CD14-positive monocyte (primary cell): ENCODE measurements at regions not wholly inside any gene's neighbourhood (a gene's known extent, or its start where the extent isn't known, plus 50 kb on each side); places are given as distances from the start of the nearest gene placed in this dataset.

Source experiments
- DNase-seq, 3 donors: peaks; one replicate each; pipeline ENCODE4 v3.0.0-alpha.2; 2011 to 2022
- H2AFZ ChIP-seq: 2 replicates; pipeline ENCODE4 v1.6.0; 2012; ENCODE audit warnings: mild to moderate bottlenecking, low read depth, low read length, inconsistent platforms; ENCODE audit not compliant: insufficient read depth, poor library complexity, severe bottlenecking
- H3K27ac ChIP-seq, 2 donors: 1 replicate in 1 of 2; 2 replicates in 1 of 2; pipeline ENCODE4 v1.5.1; 2012 to 2013; ENCODE audit warnings: low read length in 2 of 2, control low read depth in 1 of 2, inconsistent platforms in 1 of 2, low read depth in 1 of 2, mild to moderate bottlenecking in 1 of 2
- H3K27me3 ChIP-seq, 2 donors: one replicate each; pipeline versions ENCODE4 v1.6.0 to v1.6.1; 2011 to 2013; ENCODE audit warnings: low read length in 2 of 2; ENCODE audit not compliant: control insufficient read depth in 2 of 2, insufficient read depth in 2 of 2
- H3K36me3 ChIP-seq, 2 donors: replicated peaks in 1 of 2; 1 replicate in 1 of 2; 2 replicates in 1 of 2; pipeline versions ENCODE4 v1.5.1 to v1.6.1; 2012 to 2013; ENCODE audit warnings: low read length in 2 of 2, control low read depth in 1 of 2, inconsistent platforms in 1 of 2, mild to moderate bottlenecking in 1 of 2; ENCODE audit not compliant: insufficient read depth in 2 of 2, control insufficient read depth in 1 of 2
- H3K4me1 ChIP-seq, 2 donors: 1 replicate in 1 of 2; 2 replicates in 1 of 2; pipeline versions ENCODE4 v1.5.1 to v1.6.1; 2012 to 2013; ENCODE audit warnings: low read length in 2 of 2, control low read depth in 1 of 2, inconsistent platforms in 1 of 2, mild to moderate bottlenecking in 1 of 2, moderate library complexity in 1 of 2; ENCODE audit not compliant: insufficient read depth in 2 of 2, control insufficient read depth in 1 of 2
- H3K4me2 ChIP-seq: replicated peaks from 2 replicates; pipeline ENCODE3; 2012; ENCODE audit warnings: low read length, moderate library complexity, mild to moderate bottlenecking; ENCODE audit not compliant: poor library complexity, severe bottlenecking; ENCODE audit errors: extremely low read depth
- H3K4me3 ChIP-seq, 3 experiments: fragments of 200-600 bp in 1 of 3; sonication (generic) in 1 of 3; replicated peaks in 1 of 3; 1 replicate in 2 of 3; 2 replicates in 1 of 3; pipeline ENCODE4 v1.5.1; 2011 to 2013; ENCODE audit warnings: low read length in 3 of 3, mild to moderate bottlenecking in 3 of 3, control low read depth in 2 of 3, low read depth in 2 of 3, inconsistent platforms in 1 of 3, moderate library complexity in 1 of 3
- H3K79me2 ChIP-seq: 2 replicates; pipeline ENCODE4 v1.6.0; 2012; ENCODE audit warnings: mild to moderate bottlenecking, control low read depth, inconsistent platforms, low read length, moderate library complexity; ENCODE audit not compliant: insufficient read depth
- H3K9ac ChIP-seq: 2 replicates; pipeline ENCODE4 v1.6.0; 2017; ENCODE audit warnings: low read length, mild to moderate bottlenecking; ENCODE audit not compliant: insufficient read depth, poor library complexity, severe bottlenecking
- H3K9me3 ChIP-seq, 2 donors: replicated peaks in 1 of 2; 1 replicate in 1 of 2; 2 replicates in 1 of 2; pipeline versions ENCODE4 v1.5.1 to v1.6.1; 2012 to 2013; ENCODE audit warnings: low read length in 2 of 2, control low read depth in 1 of 2; ENCODE audit not compliant: control insufficient read depth in 1 of 2, insufficient read depth in 1 of 2
- H4K20me1 ChIP-seq: 2 replicates; pipeline ENCODE4 v1.6.0; 2012; ENCODE audit warnings: mild to moderate bottlenecking, low read length, control low read depth, moderate library complexity; ENCODE audit not compliant: insufficient read depth
- H3K27ac Mint-ChIP-seq, 7 donors: one replicate each; pipeline ENCODE4 v1.8.0; 2020; ENCODE audit warnings: mild to moderate bottlenecking in 7 of 7, mixed read lengths in 7 of 7, moderate library complexity in 6 of 7, inconsistent platforms in 2 of 7
- H3K27me3 Mint-ChIP-seq, 3 donors: one replicate each; pipeline ENCODE4 v1.8.0; 2021 to 2022; ENCODE audit warnings: low read depth in 3 of 3, mild to moderate bottlenecking in 3 of 3, mixed read lengths in 3 of 3, moderate library complexity in 3 of 3, inconsistent platforms in 1 of 3
- H3K36me3 Mint-ChIP-seq, 2 donors: one replicate each; pipeline ENCODE4 v1.8.0; 2020; ENCODE audit warnings: mixed read lengths in 2 of 2, inconsistent platforms in 1 of 2, mild to moderate bottlenecking in 1 of 2
- H3K4me1 Mint-ChIP-seq: one replicate; pipeline ENCODE4 v1.8.0; 2020; ENCODE audit warnings: mild to moderate bottlenecking, mixed read lengths
- H3K4me3 Mint-ChIP-seq, 2 donors: one replicate each; pipeline ENCODE4 v1.8.0; 2020; ENCODE audit warnings: mild to moderate bottlenecking in 2 of 2, mixed read lengths in 2 of 2, moderate library complexity in 1 of 2
- H3K9me3 Mint-ChIP-seq, 7 donors: one replicate each; pipeline ENCODE4 v1.8.0; 2020 to 2022; ENCODE audit warnings: mixed read lengths in 7 of 7, mild to moderate bottlenecking in 6 of 7, moderate library complexity in 6 of 7, inconsistent platforms in 2 of 7
- CTCF ChIP-seq: fragments of 200-600 bp; IDR thresholded peaks from one replicate; pipeline ENCODE4 v1.8.0; 2022; ENCODE audit warnings: antibody characterized with exemption, mild to moderate bottlenecking
- WGBS: methylation state at CpG from one replicate; pipeline ENCODE4 v1.1.5; 2013; ENCODE audit warnings: missing lambda C conversion rate; ENCODE audit not compliant: insufficient coverage; 5-methylcytosine and 5-hydroxymethylcytosine counted together
- intact Hi-C, 2 donors: fragments of 100-400 bp; cut with micrococcal nuclease; formaldehyde crosslinking; loops; one replicate each; pipeline versions ENCODE4 v1.15.0 to v1.15.1; 2023

GRCh38 chr22:46068181-46068592 is 82.1 kb upstream of the PPARA start:
- TF ChIP-seq CTCF = no peak
- Histone ChIP-seq H3K9ac (no peak overlapping the region), H3K4me1 (peaks cover 28 to 51% of the 10 kb centered on the region in 2 donors), H3K4me3 (no peak overlapping the region), H3K79me2 (peaks cover 84% of the 10 kb centered on the region), H3K4me2 (peak overlapping the region; percentile 90), H3K36me3 (peaks cover 0 to 16% of the 10 kb centered on the region in 2 donors), H4K20me1 (peaks cover 36% of the 10 kb centered on the region), H3K9me3 (no peaks in the 10 kb centered on the region), H3K27ac (peak overlapping the region in 1 of 2 donors; percentile 95), H3K27me3 (no peaks in the 10 kb centered on the region), H2AFZ (no peak overlapping the region)
- intact Hi-C loops = loop anchor here in 1 of 2 donors (2.0 kb wide), 2 partner anchors 15 to 31 kb away; no protein-coding TSS in a partner anchor
- no CpG with 5 or more reads among the region's 2 CpGs for WGBS
- no peak overlapping the region for H3K4me3 Mint-ChIP-seq
- no peaks in the 10 kb centered on the region for H3K9me3 Mint-ChIP-seq
- peaks cover 58% of the 10 kb centered on the region for H3K4me1 Mint-ChIP-seq
- peaks cover 10 to 13% of the 10 kb centered on the region in 2 donors for H3K36me3 Mint-ChIP-seq
- no peak for DNase-seq
- peak overlapping the region in 1 of 7 donors; percentile 97 for H3K27ac Mint-ChIP-seq
- H3K27me3 Mint-ChIP-seq = no peaks in the 10 kb centered on the region

DNA sequence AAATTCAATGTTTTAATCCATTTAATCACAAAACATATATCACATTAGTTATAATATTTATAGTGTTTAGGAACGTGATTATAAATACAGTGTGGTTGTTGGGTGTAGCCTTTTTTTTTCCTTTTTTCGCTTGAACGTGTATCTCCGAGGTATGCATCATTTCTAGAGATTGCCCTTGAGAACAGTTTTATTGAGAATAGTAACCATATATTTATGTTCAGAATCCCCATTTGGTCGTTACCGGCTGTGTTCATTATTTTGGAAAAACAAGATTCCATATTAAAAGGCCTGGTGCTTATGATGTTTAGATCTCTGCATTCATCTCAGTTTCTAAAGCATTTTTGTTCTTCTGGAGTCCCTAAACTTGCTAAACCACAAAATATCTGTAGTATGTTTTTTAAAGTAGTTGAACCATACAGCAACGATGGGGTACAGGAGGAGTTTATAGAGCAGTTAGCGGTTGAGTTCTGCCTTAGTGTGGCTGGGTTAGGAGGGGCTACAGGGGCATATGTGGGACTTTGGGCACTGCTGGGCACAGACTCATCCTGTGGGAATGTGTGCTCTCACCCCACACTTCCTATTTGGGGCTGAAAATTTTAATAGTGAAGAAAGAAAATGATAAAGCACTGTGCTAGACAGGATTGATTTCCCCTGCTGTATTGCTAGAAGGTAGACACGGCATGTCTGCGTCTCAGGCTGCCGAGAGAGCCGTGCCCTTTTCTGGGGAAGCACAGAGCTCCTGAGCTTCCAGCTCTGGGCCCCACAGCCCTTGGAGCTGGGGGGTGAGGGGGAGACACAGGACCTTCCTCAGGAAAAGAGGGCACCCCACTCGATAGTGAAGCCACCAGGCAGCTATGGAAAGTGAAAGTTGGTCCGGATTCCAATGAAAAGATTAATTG is 81.5 kb upstream of the PPARA start:
- DNase-seq = peak in 2 of 3 donors; percentile 11 to 19
- H3K79me2 ChIP-seq = peaks cover 84% of the 10 kb centered on the region
- H3K27me3 ChIP-seq = no peaks in the 10 kb centered on the region
- peaks cover 36% of the 10 kb centered on the region for H4K20me1 ChIP-seq
- no peaks in the 10 kb centered on the region for H3K9me3 ChIP-seq
- peak overlapping the region; percentile 83 to 94 (median 83) for H3K4me3 ChIP-seq
- H3K9me3 Mint-ChIP-seq = no peaks in the 10 kb centered on the region
- no peak for TF ChIP-seq CTCF
- 0% methylated on average over 3 of the region's 14 CpGs for WGBS
- H2AFZ ChIP-seq = peak overlapping the region; percentile 78
- peaks cover 6 to 9% of the 10 kb centered on the region in 2 donors for H3K36me3 Mint-ChIP-seq
- peak overlapping the region; percentile 89 to 91 for H3K4me3 Mint-ChIP-seq
- peak overlapping the region; percentile 90 for H3K4me2 ChIP-seq
- H3K27ac Mint-ChIP-seq = peak overlapping the region; percentile 90 to 97 (median 94)
- peak overlapping the region; percentile 87 for H3K9ac ChIP-seq
- H3K4me1 ChIP-seq = peaks cover 34 to 57% of the 10 kb centered on the region in 2 donors
- intact Hi-C loops = loop anchor here in 1 of 2 donors (2.0 kb wide), 2 partner anchors 16 to 32 kb away; no protein-coding TSS in a partner anchor
- H3K36me3 ChIP-seq = peaks cover 0 to 9% of the 10 kb centered on the region in 2 donors
- H3K27ac ChIP-seq = peak overlapping the region; percentile 94 to 95
- peaks cover 62% of the 10 kb centered on the region for H3K4me1 Mint-ChIP-seq
- H3K27me3 Mint-ChIP-seq = no peaks in the 10 kb centered on the region
